Gastrocnemius medialis (tissue), 4 donors: ENCODE measurements at regions not wholly inside any gene's neighbourhood (a gene's known extent, or its start where the extent isn't known, plus 50 kb on each side); places are given as distances from the start of the nearest gene placed in this dataset.

ENCODE experiments used
- CTCF ChIP-seq, 5 experiments: fragments of 450-650 bp in 3 of 5; fragments of 200-600 bp in 2 of 5; sonication (generic) in 2 of 5; IDR thresholded peaks in 4 of 5; conservative IDR thresholded peaks in 1 of 5; 1 replicate in 4 of 5; 2 replicates in 1 of 5; pipeline ENCODE4 v1.5.1; 2016 to 2019; ENCODE audit warnings: antibody characterized with exemption in 5 of 5, mild to moderate bottlenecking in 3 of 5, moderate library complexity in 3 of 5
- POLR2A ChIP-seq, 2 donors: fragments of 450-650 bp; IDR thresholded peaks; one replicate each; pipeline ENCODE4 v1.6.1; 2017; ENCODE audit warnings: antibody characterized with exemption in 2 of 2, mild to moderate bottlenecking in 2 of 2, moderate library complexity in 2 of 2

GRCh38 chr2:56912490-56912889, 728.7 kb downstream of the CCDC85A start:
- TF ChIP-seq CTCF (IDR thresholded peaks at IDR 0.05 in 4 of 5, conservative IDR thresholded peaks at IDR 0.05 in 1 of 5) (no peak), POLR2A (IDR thresholded peaks at IDR 0.05) (no peak)
